HS-5 (cell line): ENCODE measurements at regions not wholly inside any gene's neighbourhood (a gene's known extent, or its start where the extent isn't known, plus 50 kb on each side); places are given as distances from the start of the nearest gene placed in this dataset.

ENCODE experiments used
- DNase-seq: peaks from one replicate; pipeline ENCODE4 v3.0.0-alpha.2; 2012; ENCODE audit warnings: low read depth

DNA sequence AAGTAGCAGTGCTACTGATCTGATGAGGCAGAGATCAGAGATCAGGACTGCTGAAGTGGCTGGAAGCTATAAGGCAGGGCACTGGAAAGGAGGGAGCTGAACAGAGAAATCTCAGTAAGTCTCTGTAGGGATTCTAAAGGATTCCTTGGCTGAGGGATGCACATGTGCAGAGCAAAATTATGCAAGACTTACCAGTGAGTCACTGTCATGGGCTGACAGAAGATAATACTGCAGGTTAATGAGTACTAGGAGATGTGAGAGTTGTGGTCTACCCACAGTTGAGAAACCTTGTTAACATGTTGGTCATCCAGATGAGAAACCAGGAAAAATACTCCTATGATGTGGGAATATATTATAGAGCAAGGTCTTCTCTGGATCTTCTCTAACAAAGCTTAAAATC, 378.1 kb downstream of the HAPSTR1 start:
- peak; percentile 8 for DNase-seq

DNA sequence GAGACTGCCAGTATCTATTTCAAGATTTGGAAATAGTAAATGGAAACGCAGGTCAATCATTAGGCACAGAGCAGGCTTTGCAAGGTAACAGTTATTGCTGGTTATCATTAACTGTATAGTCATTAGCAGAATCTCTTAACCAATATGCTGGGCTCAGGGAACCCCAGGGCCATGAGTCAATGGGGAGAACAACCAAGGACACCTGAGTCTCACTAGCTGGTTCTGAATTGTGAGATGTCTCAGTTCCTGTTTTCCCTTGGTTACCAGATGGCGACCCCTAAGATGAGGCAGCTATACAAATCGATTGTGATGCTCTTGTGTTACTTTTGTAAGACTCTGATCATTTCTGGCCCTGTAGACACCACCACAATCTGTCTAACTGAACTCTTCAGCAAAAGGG, 385.3 kb downstream of the HAPSTR1 start:
- no peak for DNase-seq

DNA sequence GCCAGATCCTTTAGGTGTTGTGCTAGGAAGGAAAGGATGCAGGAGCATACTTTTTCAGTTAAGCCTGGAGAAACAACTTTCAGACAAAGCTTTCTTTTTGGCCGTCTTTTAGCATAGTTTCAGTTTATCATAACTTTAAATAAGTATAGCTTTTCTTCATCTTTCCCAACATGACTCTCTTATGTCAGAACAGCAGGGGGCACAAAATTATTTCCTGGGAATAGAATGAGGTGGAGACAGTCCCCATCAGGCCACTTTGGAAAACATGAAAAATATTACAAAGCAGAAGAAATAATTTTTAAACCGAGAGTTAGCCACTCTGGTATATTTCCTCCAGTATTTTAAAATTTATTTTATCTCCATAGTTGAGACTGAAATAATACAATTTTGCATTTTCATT, 387.6 kb downstream of the HAPSTR1 start:
- no peak for DNase-seq

DNA sequence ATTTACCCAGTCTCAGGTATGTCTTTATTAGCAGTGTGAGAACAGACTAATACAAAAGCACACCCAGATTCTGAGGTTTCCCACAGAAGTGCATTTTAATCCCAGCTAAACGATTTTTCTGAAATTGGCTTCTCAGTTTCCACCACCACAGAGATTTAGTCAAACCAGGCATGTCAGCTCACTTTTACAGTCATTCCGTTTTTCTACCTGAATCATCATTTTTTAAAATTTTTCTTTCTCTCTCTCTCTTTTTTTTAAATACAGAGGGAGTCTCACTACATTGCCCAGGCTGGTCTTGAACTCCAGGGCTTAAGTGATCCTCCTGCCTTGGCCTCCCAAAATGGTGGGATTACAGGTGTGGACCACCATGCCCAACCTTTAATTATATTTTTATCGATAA, 389.1 kb downstream of the HAPSTR1 start:
- no peak for DNase-seq

DNA sequence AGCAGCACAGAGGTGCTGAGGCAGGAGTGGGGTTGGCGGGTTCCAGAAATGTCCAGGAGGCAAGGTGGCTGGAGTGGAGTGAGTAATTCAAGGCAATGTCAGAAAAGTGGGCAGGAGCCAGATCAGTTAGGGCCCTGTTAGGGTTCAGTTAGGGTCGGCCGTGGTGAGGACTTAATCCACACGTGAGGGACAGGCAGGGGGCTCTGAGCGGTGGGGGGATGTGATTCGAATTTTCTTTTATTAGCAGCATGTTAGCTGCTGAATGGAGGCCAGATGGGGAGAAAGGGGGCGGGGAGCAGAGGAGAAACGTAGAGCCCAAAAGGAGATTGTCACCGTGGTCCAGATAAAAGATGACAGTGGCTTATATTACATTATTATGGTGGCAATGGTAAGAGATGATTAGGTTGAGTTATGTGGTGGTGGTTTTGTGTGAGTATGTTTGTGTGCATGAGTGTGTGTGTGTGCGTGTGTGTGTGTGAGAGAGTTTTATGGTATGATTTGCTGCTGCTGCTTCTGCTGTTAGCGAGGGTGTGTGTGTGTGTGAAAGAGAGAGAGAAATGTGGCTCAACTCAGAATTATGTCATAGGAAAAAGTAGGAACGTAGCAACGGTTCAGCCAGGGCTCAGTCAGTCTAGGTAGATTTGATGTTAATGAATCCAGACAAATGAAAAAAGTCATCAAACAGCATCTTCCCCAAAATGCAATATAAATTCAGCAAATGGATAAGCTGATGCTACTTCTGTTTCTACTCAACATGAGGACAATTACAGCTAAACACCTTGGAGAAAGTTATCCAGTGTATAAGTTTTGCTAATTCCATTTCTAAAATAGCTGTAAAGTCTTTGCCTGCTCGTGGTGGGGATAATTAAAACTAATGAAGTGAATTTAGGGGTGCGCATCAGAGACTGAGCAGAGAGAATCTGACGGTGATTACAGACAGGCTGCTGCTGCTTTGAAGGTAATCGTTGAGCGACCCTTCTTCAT, 390.6 kb downstream of the HAPSTR1 start:
- no peak for DNase-seq

DNA sequence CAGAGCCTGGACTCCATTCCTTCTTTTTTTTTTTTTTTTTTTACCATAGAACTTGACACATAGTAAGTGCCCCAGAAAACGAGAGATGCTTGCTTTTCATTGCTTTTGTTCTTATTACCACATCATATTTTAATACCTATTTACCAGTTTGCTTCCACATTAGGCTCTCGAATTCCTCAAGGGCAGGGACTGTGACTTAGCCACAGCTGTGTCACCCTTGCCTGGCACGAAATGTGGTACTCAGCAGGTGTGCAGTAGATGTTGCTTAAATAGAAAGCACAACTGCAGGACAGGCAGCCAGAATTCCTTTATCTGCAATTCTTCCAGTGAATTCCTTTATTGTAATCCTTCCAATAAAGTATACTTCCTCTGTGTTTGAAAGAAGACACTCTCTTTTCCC, 393.0 kb downstream of the HAPSTR1 start:
- DNase-seq = no peak

DNA sequence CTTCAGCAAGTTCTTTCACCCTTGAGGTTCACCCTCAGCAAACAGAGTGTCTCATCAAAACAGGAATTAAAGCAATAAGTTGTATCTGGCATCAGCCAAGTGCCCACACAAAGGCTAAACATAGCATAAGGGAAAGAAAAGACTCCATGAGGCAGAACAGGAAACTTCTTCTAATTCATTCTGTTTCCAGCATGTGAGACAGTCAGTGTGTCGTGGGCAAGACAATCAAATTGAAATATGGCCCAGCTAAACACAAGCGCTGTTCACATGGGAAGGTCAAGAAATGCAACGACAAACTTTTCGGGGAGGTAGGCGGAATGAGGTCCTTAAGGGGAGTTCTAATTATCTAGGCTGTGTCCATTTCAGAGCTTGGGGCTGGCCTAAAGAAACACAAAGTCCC, 393.4 kb downstream of the HAPSTR1 start:
- no peak for DNase-seq

DNA sequence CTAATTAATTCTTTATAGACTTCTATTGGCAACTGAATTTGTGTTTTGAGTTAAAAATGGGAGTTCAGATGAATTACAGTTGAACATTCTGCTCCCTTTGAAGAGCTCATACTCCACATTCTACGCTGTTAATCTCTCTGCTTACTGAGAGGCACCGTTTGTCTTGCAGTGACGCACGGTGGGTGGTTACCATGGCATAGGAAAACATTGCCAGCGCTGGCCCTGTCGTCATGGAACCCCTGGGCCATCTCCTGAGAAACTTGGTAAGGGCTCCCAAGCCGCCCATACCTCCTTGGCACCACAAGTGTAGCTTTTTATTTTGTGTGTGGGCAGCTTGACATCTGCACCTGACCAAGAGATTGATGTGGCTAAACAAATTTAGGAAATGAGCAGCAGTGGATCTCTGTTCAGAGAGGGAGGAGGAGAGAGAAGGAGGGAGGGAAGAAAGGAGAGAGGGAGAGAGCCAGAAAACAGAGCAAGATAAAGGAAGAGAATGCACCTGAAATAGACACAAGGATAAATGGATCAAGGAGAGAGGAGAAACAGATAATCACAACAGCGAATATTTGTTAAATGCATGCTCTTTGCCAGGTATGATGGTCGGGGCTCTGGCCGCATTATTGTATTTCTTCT, 398.5 kb downstream of the HAPSTR1 start:
- no peak for DNase-seq

DNA sequence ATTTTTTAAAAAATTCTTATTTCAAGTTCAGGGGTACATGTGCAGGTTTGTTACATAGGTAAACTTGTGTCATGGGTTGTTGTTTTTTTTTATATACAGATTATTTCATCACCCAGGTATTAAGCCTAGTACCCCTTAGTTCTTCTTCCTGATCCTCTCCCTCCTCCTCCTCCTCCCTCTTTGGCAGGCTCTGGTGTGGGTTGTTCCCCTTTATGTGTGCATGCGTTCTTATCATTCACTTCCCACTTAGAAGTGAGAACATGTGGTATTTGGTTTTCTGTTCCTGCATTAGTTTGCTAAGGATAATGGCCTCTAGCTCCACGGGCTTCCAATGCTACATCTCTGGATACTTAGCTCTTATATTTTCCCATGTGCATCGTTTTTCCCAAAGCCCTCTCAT, 404.4 kb downstream of the HAPSTR1 start:
- DNase-seq = no peak

DNA sequence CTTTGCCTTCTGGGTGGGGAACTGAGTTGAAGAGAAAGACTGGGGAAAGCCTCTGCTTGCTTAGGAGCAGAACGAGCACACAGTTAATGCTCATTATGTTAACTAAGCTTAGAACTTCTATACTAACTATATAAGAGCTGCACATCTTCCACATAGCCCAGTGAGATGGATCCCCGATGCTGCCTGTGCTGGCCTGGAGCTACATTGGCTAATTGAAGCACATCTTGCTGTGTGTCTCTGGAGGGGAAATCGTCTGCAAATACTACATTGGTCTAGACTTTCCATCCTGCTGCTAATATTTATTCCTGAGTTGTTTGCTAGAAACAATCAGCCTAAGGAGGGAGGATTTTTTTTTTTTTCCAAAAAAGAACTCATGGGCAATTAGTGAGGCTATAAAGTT, 406.3 kb downstream of the HAPSTR1 start:
- DNase-seq = no peak

DNA sequence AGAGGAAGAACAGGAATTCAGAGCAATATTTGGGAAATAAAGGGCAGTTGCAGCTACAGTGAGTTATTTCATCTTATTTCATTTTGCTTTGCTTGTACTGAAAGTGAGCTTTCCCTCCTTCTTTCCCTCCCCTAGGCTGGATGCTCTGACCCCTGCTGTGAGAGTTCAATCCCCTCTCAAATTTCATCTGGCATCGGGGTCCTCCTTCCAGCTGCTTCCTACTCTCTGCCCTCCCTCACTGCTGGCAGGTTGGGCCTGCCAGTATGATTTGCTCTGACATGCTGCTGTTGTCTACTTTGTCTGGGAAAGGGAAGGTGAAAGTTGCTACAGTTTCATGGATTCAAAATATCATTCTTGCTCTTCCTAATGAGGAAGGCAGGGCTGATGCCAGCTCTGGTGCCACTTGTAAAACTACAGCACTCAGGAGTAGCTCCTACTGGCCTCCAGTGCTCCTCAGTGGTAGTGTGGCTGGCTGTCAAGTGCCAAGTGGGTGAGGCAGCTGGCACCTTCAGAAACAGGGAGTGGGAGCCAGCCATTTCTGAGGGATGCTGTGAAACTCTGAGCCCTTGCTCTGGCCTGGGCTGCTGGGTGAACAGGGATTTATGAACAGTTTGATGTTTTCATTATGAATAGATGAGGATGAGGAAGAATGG, 408.6 kb downstream of the HAPSTR1 start:
- no peak for DNase-seq

DNA sequence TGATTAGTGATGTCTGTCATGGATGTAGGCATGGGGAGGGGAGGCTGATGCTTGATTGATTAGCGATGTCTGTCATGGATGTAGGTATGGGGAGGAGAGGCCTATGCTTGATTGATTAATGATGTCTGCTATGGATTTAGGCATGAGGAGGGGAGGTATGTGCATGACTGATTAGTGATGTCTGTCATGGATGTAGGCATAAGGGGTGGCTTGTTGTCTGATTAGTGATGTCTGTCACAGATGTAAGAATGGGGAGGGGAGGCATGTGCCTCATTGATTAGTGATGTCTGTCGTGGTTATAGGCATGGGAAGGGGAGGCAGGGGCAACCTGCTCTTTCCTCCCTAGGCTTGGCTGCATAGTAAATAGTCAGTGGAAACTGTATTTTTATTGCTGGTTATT, 409.4 kb downstream of the HAPSTR1 start:
- DNase-seq = no peak

DNA sequence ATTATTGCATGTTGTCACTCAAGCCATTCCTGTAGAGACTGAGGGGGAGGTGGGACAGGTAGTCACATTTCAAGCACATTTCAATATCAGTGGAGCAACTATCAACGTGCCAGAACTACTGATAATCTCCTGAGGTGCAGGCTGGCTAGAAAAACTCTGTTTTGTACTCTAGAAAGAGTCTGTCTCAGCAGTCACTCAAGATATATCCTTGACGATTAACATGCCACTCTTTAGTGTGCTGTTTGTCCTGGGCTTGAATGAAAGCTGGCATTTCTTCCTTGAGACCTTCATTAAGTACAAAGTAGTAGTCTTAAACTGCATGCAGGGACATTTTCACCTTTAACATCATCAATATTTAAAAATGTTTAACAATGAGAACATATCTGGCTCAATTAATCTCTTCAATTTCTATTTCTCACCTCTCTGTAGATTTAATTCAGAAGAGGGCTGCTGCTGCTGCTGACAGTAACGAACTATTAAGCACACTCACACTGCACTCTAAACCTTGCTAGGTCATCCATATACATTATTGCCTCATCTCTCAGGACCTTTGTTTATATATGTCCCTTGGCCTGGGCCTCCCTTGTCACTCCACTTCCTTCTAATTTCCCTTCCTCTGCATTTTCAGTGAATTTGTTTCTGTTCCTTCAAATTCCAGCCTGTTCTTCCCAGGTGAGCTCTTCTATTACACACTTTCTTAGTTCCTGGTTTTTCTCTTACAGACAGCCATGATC, 412.0 kb downstream of the HAPSTR1 start:
- no peak for DNase-seq

DNA sequence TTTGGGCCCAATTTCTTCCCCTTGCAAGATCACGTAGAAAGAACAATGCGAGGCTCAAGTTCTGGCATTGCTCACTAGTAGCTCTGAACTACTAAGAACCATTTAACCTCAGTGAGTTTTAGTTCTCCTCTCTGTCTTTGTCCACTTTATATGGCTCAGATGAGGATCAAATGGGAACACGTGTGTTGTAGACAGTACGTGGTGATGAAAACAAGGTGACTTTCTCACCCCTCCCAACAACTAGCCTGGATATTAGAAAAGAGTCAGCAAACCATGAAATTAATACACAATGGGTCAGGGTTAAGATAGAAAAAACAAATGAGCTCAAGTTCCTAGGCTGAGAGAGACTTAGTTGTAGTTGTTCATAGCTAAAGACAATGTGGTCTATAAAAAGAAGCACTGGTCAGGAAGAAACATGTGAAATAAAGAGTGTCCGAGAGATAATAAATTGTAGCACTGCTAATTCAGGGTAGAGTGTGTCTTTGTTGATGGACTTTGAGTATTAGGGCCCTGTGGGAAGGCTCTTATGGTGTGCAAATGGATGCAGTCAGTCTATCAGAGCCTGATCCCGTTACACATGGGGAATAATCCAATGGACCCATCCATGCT, 417.0 kb downstream of the HAPSTR1 start:
- DNase-seq = no peak

DNA sequence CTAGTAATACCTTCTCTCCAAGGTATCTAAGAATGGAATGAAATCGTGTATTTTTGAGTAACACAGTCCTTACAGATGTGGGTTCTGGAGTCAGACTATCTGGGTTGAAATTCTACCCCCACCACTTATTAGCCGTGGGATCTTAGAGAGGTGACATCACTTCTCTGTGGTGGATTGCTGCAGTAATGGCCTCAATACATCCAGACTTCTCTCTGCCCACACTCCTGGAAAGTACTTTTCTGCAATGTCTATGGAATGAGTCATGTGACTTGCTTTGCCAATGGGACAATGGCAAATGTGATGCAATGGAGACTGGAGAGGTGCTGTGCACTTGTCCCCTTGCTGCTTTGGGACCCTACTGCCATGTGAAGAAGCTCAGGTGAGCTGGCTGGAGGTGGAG, 418.2 kb downstream of the HAPSTR1 start:
- no peak for DNase-seq

DNA sequence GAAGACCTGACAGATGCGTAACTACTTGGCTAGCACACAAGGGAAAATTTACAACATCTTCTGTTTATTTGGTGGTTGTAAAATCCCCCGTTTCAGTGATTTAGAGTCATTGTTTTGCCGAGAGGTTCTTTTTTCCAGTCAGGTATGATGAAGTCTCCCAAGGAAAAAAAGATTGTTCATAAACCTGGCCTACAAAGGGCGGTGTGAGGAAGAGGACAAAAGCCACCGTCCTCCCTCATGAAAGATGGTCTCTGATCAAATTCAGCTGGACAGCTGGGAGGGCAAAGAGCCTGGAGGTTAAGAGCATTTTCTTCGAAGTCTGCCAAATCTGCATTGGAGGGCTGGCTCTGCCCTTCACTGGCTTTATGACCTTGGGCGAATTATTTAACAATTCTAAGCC, 419.9 kb downstream of the HAPSTR1 start:
- DNase-seq = no peak

DNA sequence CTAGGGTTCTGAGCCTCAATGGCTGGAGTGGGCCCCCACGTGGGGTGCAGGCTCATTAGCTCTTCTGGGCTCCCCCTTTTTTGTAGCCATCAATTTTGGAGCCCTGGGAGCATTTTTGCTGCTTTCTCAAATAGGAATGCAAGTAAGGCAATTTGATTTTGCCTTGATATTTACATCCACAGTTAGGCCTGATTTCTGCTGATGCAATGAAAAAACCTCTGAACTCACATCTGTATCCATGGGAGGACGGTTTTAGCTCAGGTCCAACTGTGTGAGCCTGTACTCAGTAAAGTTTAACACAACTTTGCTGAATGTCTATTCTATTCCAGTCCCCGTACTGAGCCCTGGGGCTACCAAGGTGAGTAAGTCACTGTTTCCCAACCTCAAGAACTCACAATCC, 425.0 kb downstream of the HAPSTR1 start:
- DNase-seq = no peak

DNA sequence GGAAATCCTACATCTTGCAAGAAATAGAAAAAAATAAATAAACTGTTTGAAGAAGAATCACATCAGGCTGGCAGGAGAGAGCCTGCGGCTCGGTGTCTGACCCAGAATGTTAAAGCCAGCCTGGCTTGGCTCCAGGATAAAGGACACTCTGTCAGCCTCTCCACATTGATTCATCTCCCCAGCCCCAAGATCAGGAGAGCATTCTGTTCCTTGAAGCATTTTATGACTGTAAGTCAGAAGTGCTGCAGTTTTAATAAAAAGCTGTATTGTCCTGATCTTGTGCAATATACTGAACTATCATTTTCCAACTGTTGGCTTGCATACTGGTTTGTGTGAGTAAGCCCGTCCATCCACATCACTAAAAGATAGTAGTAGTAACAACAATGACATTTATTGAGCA, 426.6 kb downstream of the HAPSTR1 start:
- DNase-seq = no peak

DNA sequence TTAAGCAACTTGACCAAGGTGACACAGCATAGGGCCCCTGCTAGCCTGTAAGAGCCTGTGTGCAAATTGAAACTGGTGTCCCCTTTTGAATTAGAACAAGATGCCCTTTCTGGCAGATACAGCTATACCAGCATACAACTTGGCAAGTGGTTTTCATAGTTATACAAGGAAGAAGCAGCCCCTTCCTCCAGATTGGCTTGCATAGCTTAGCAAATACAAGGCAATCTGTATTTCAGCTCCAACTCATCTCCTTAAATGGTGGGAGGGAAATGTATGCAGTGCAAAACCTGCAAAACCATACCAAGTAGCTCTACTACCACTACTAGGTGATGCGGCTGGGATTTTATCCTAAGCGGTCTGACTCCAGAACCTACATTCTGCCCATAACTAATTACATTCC, 427.1 kb downstream of the HAPSTR1 start:
- DNase-seq = no peak

DNA sequence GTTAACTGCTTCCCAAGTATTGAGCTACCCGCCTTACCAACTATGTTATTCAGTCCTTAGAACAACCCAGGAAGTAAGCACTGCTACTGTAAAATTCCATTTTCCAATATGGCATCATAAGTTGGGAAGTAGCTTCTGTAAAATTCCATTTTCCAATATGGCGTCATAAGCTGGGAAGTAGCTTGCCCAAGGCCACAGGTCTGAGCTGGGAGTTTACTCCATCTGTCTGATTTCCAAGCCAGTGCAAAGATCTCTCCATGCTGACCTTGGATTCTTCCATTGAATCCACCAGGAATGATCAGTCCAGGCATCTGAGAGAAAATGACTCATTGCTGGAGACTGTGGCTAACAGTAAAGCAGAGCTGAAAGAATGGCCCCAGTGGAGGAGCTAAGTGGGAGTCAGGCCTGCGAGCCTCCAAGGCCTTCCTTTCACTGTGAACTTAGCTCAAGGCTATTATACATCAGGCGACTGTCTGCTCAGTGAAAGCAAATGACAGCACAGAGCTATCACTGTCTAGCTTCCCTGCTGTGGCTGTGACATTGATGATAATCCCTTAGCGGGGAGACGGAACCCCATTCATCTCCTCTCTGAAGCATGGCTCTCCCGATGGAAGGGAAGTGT, 430.4 kb downstream of the HAPSTR1 start:
- no peak for DNase-seq

DNA sequence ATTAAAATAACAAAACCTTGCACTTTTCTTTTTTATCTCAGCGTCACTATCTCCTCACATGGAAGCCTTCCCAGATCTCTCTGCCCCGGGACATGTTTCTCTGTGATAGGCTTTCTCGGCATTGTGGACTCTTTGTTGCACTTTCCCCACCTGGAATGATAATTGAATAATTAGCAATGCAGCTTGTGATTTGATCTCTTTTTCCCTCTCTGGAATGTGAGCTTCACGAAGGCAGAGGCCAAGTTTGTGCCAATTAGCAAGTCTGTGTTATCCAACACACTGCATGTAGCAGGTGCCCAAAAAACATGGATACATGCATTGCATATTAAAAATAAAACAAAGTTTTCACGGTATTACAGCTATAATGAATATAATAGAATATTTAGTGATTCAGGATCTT, 431.2 kb downstream of the HAPSTR1 start:
- no peak for DNase-seq

DNA sequence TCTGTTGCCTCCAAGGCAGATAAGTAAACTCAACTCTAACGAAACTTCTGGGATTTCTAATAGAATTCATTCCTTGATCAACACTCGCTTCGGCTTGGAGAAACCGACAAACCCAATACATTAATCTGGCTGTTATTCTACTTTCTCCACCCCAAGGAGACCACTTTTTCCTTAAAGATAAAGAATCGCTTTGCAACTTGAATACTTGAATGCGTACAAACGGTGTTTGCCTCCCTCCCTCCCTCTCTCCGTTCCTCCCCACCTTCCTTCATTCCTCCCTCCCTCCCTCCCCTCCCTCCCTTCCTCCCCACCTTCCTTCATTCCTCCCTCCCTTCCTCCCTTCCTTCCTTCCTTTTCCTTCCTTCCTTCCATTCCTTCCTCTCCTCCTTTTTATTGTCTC, 432.6 kb downstream of the HAPSTR1 start:
- DNase-seq = no peak
